ENCODE measurements at regions not wholly inside any gene's neighbourhood (a gene's known extent, or its start where the extent isn't known, plus 50 kb on each side); places are given as distances from the start of the nearest gene placed in this dataset.

DNA sequence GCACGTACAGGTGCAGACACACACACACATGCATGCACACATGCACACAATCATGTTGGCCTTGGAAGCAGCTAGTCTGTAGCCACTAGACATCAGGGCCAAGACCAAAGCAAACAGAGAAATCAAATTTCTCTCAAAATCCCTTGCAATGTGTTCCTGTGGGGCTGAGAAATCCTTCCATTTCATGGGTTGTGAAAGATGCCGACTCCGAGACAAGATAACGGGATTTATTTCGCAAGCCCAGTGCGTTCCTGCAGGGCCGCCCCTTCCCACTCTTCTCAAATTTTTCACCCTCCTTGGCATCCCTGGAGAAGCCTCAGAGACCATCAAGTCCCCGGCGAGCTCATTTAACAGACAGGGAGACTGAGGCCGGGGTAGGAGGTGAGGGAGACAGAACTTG, 366.7 kb downstream of the MN1 start:
- Histone ChIP-seq H3K4me1 (ENCODE audit: control insufficient read depth, insufficient read depth, low read length, unreplicated experiment) (peaks cover 3% of the 10 kb centered on the region), H3K79me2 (ENCODE audit: control insufficient read depth, insufficient read depth, low read length, unreplicated experiment) (no peaks in the 10 kb centered on the region), H3K27ac (ENCODE audit: low read depth, low read length) (no peak overlapping the region), H2AFZ (ENCODE audit: low read length, unreplicated experiment) (no peak overlapping the region), H3K36me3 (ENCODE audit: insufficient read depth, low read length) (no peaks in the 10 kb centered on the region), H3K27me3 (ENCODE audit: insufficient read depth, low read length) (no peaks in the 10 kb centered on the region), H3K4me3 (ENCODE audit: low read depth, low read length) (no peak overlapping the region)

- Histone ChIP-seq H3K4me1 (ENCODE audit: control insufficient read depth, insufficient read depth, low read length, unreplicated experiment) (peaks cover 3% of the 10 kb centered on the region), H3K36me3 (ENCODE audit: insufficient read depth, low read length) (no peaks in the 10 kb centered on the region), H3K27me3 (ENCODE audit: insufficient read depth, low read length) (no peaks in the 10 kb centered on the region), H3K27ac (ENCODE audit: low read depth, low read length) (no peak overlapping the region), H2AFZ (ENCODE audit: low read length, unreplicated experiment) (no peak overlapping the region), H3K4me3 (ENCODE audit: low read depth, low read length) (no peak overlapping the region), H3K79me2 (ENCODE audit: control insufficient read depth, insufficient read depth, low read length, unreplicated experiment) (no peaks in the 10 kb centered on the region)
Observed at GRCh38 chr22:27435844-27436576, 365.5 kb downstream of the MN1 start.

GRCh38 chr22:27436591-27436990, 365.0 kb downstream of the MN1 start:
- Histone ChIP-seq H3K36me3 (ENCODE audit: insufficient read depth, low read length) (no peaks in the 10 kb centered on the region), H3K27me3 (ENCODE audit: insufficient read depth, low read length) (no peaks in the 10 kb centered on the region), H3K4me3 (ENCODE audit: low read depth, low read length) (no peak overlapping the region), H2AFZ (ENCODE audit: low read length, unreplicated experiment) (no peak overlapping the region), H3K79me2 (ENCODE audit: control insufficient read depth, insufficient read depth, low read length, unreplicated experiment) (no peaks in the 10 kb centered on the region), H3K4me1 (ENCODE audit: control insufficient read depth, insufficient read depth, low read length, unreplicated experiment) (peaks cover 3% of the 10 kb centered on the region), H3K27ac (ENCODE audit: low read depth, low read length) (no peak overlapping the region)

- H3K36me3 ChIP-seq (ENCODE audit: insufficient read depth, low read length): no peaks in the 10 kb centered on the region
- no peaks in the 10 kb centered on the region for H3K79me2 ChIP-seq (ENCODE audit: control insufficient read depth, insufficient read depth, low read length, unreplicated experiment)
- H3K27me3 ChIP-seq (ENCODE audit: insufficient read depth, low read length): no peaks in the 10 kb centered on the region
- H3K4me1 ChIP-seq (ENCODE audit: control insufficient read depth, insufficient read depth, low read length, unreplicated experiment): peaks cover 3% of the 10 kb centered on the region
- no peak overlapping the region for H3K27ac ChIP-seq (ENCODE audit: low read depth, low read length)
- no peak overlapping the region for H3K4me3 ChIP-seq (ENCODE audit: low read depth, low read length)
- H2AFZ ChIP-seq (ENCODE audit: low read length, unreplicated experiment): no peak overlapping the region
Observed at GRCh38 chr22:27437570-27437969, 364.0 kb downstream of the MN1 start.

DNA sequence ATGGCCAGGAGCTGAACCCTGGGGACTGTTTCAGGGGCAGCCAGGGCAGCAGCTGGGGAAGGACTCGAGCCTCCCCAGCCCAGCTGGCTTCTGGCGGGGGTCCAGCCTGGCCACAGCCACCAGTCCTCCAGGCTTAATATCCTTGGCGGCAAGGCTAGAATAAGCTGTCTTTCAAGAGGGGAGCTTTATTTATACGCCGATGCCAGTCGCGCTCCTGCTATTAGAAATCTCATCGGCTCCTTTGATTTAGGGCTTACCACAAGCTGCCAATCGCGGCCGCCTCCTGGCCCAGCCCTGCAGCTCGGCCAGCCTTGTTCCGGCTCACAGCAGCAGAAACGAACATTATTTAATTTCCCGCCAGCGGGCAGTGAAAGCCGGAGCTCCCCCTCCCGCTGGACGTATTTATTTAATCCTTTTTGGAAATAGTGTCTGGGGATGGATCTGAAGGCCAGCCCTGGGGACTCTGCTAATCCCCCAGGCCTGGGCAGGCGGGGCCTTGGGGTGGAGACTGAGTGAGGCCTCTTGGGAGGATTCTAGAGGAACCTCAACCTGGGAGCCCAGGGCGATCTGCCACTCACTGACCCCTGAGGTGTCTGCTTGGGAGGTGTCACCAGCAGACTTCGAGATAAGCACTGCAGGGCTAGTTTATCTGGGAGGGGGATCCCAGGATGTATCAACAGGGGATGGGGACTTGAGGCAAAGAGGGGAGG, 363.1 kb downstream of the MN1 start:
- Histone ChIP-seq H3K4me3 (ENCODE audit: low read depth, low read length) (no peak overlapping the region), H3K79me2 (ENCODE audit: control insufficient read depth, insufficient read depth, low read length, unreplicated experiment) (no peaks in the 10 kb centered on the region), H3K27ac (ENCODE audit: low read depth, low read length) (no peak overlapping the region), H2AFZ (ENCODE audit: low read length, unreplicated experiment) (peak overlapping the region; percentile 40), H3K4me1 (ENCODE audit: control insufficient read depth, insufficient read depth, low read length, unreplicated experiment) (peaks cover 3% of the 10 kb centered on the region), H3K27me3 (ENCODE audit: insufficient read depth, low read length) (no peaks in the 10 kb centered on the region), H3K36me3 (ENCODE audit: insufficient read depth, low read length) (no peaks in the 10 kb centered on the region)

DNA sequence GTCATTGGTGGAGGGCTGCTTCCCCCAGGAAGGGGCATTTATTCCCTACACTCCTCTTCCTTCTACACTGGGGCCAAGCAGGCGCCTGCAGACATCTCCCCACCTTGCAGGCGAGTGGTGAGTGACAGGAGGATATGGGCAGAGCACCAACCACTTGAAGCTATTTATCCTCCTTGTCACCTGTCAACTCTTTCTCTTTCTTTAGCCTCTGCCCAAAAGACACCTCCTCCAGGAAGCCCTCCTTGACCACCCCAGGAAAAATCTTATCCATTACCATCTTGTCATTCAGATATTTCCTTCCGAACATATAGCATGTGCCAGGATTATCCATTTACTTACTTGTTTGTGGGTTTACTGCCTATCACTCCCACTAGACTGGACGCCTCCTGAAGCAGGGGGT, 362.4 kb downstream of the MN1 start:
- Histone ChIP-seq H3K27me3 (ENCODE audit: insufficient read depth, low read length) (no peaks in the 10 kb centered on the region), H3K4me1 (ENCODE audit: control insufficient read depth, insufficient read depth, low read length, unreplicated experiment) (peaks cover 3% of the 10 kb centered on the region), H2AFZ (ENCODE audit: low read length, unreplicated experiment) (no peak overlapping the region), H3K27ac (ENCODE audit: low read depth, low read length) (no peak overlapping the region), H3K4me3 (ENCODE audit: low read depth, low read length) (no peak overlapping the region), H3K79me2 (ENCODE audit: control insufficient read depth, insufficient read depth, low read length, unreplicated experiment) (no peaks in the 10 kb centered on the region), H3K36me3 (ENCODE audit: insufficient read depth, low read length) (no peaks in the 10 kb centered on the region)

- Histone ChIP-seq H3K79me2 (ENCODE audit: control insufficient read depth, insufficient read depth, low read length, unreplicated experiment) (no peaks in the 10 kb centered on the region), H2AFZ (ENCODE audit: low read length, unreplicated experiment) (no peak overlapping the region), H3K4me3 (ENCODE audit: low read depth, low read length) (no peak overlapping the region), H3K27me3 (ENCODE audit: insufficient read depth, low read length) (no peaks in the 10 kb centered on the region), H3K4me1 (ENCODE audit: control insufficient read depth, insufficient read depth, low read length, unreplicated experiment) (peaks cover 3% of the 10 kb centered on the region), H3K36me3 (ENCODE audit: insufficient read depth, low read length) (no peaks in the 10 kb centered on the region), H3K27ac (ENCODE audit: low read depth, low read length) (no peak overlapping the region)
Observed at GRCh38 chr22:27440304-27440865, 361.2 kb downstream of the MN1 start.

- no peaks in the 10 kb centered on the region for H3K79me2 ChIP-seq (ENCODE audit: control insufficient read depth, insufficient read depth, low read length, unreplicated experiment)
- H3K27me3 ChIP-seq (ENCODE audit: insufficient read depth, low read length): no peaks in the 10 kb centered on the region
- peaks cover 3% of the 10 kb centered on the region for H3K4me1 ChIP-seq (ENCODE audit: control insufficient read depth, insufficient read depth, low read length, unreplicated experiment)
- no peaks in the 10 kb centered on the region for H3K36me3 ChIP-seq (ENCODE audit: insufficient read depth, low read length)
- no peak overlapping the region for H3K27ac ChIP-seq (ENCODE audit: low read depth, low read length)
- no peak overlapping the region for H3K4me3 ChIP-seq (ENCODE audit: low read depth, low read length)
- no peak overlapping the region for H2AFZ ChIP-seq (ENCODE audit: low read length, unreplicated experiment)
Observed at GRCh38 chr22:27441706-27442475, 359.7 kb downstream of the MN1 start.

DNA sequence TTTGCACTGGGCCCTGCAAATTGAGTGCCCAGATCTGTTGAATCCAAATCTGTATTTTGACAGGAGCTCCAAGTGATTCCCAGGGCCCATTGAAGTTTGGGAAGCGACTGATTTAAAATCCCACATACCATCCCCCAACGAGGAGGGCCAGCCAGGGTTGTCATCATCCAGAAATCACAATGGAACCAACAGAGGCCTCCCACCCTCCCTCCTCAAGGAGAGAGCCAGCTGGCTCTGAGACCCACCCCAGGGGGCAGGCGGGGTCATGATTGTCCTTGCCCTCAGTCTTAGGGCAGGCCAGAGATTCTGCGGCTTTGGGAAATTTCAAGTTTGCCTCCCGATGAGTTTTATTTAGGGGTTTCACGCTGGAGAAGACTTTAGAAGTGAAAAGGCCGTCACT, 358.2 kb downstream of the MN1 start:
- no peak overlapping the region for H3K4me3 ChIP-seq (ENCODE audit: low read depth, low read length)
- H3K27ac ChIP-seq (ENCODE audit: low read depth, low read length): no peak overlapping the region
- H3K36me3 ChIP-seq (ENCODE audit: insufficient read depth, low read length): no peaks in the 10 kb centered on the region

GRCh38 chr22:27445881-27446280, 355.7 kb downstream of the MN1 start:
- Histone ChIP-seq H3K27ac (ENCODE audit: low read depth, low read length) (no peak overlapping the region), H3K4me3 (ENCODE audit: low read depth, low read length) (no peak overlapping the region), H3K36me3 (ENCODE audit: insufficient read depth, low read length) (no peaks in the 10 kb centered on the region), H3K79me2 (ENCODE audit: control insufficient read depth, insufficient read depth, low read length, unreplicated experiment) (no peaks in the 10 kb centered on the region), H2AFZ (ENCODE audit: low read length, unreplicated experiment) (no peak overlapping the region), H3K27me3 (ENCODE audit: insufficient read depth, low read length) (no peaks in the 10 kb centered on the region), H3K4me1 (ENCODE audit: control insufficient read depth, insufficient read depth, low read length, unreplicated experiment) (no peaks in the 10 kb centered on the region)

More for the DNA sequence above, 358.2 kb downstream of the MN1 start:
- Histone ChIP-seq H2AFZ (ENCODE audit: low read length, unreplicated experiment) (no peak overlapping the region), H3K27me3 (ENCODE audit: insufficient read depth, low read length) (no peaks in the 10 kb centered on the region), H3K4me1 (ENCODE audit: control insufficient read depth, insufficient read depth, low read length, unreplicated experiment) (peaks cover 3% of the 10 kb centered on the region), H3K79me2 (ENCODE audit: control insufficient read depth, insufficient read depth, low read length, unreplicated experiment) (no peaks in the 10 kb centered on the region)
